AML-193 (cell line): ENCODE measurements at regions not wholly inside any gene's neighbourhood (a gene's known extent, or its start where the extent isn't known, plus 50 kb on each side); places are given as distances from the start of the nearest gene placed in this dataset.

Experiments used
- DNase-seq, 2 experiments: peaks; one replicate each; lab custom pipeline; 2025; lab: John Stamatoyannopoulos, UW

- no peak for DNase-seq
These were observed 367.6 kb upstream of the ERCC4 start for GRCh38 chr16:13552062-13552959.

- DNase-seq, result no peak
These were observed 367.0 kb upstream of the ERCC4 start for GRCh38 chr16:13552960-13553257.

GRCh38 chr16:13553453-13553985 is 366.4 kb upstream of the ERCC4 start:
- DNase-seq, result no peak

GRCh38 chr16:13554005-13554404 is 365.9 kb upstream of the ERCC4 start:
- DNase-seq, result no peak

GRCh38 chr16:13554643-13555042 is 365.3 kb upstream of the ERCC4 start:
- no peak for DNase-seq

- DNase-seq, result no peak
These were observed 362.5 kb upstream of the ERCC4 start for GRCh38 chr16:13557418-13557817.

GRCh38 chr16:13558752-13559151 is 361.2 kb upstream of the ERCC4 start:
- no peak for DNase-seq

- no peak for DNase-seq
These were observed 360.3 kb upstream of the ERCC4 start for GRCh38 chr16:13559624-13560023.

GRCh38 chr16:13560151-13560550 is 359.8 kb upstream of the ERCC4 start:
- no peak for DNase-seq

GRCh38 chr16:13561291-13562070 is 358.5 kb upstream of the ERCC4 start:
- no peak for DNase-seq

GRCh38 chr16:13568803-13569202 is 351.2 kb upstream of the ERCC4 start:
- no peak for DNase-seq

- no peak for DNase-seq
These were observed 350.0 kb upstream of the ERCC4 start for GRCh38 chr16:13569986-13570385.

- DNase-seq, result no peak
These were observed 348.9 kb upstream of the ERCC4 start for GRCh38 chr16:13571036-13571435.

- DNase-seq, result no peak
These were observed 346.1 kb upstream of the ERCC4 start for GRCh38 chr16:13573903-13574302.

GRCh38 chr16:13586051-13586450 is 333.9 kb upstream of the ERCC4 start:
- no peak for DNase-seq

GRCh38 chr16:13587181-13587580 is 332.8 kb upstream of the ERCC4 start:
- DNase-seq, result no peak

GRCh38 chr16:13594823-13595222 is 325.1 kb upstream of the ERCC4 start:
- DNase-seq, result no peak

GRCh38 chr16:13606804-13607203 is 313.1 kb upstream of the ERCC4 start:
- no peak for DNase-seq

- DNase-seq, result no peak
These were observed 312.7 kb upstream of the ERCC4 start for GRCh38 chr16:13607289-13607688.

GRCh38 chr16:13611596-13611995 is 308.4 kb upstream of the ERCC4 start:
- DNase-seq, result no peak

- DNase-seq, result no peak
These were observed 307.3 kb upstream of the ERCC4 start for GRCh38 chr16:13612623-13613022.

GRCh38 chr16:13613165-13613564 is 306.8 kb upstream of the ERCC4 start:
- no peak for DNase-seq

- no peak for DNase-seq
These were observed 298.3 kb upstream of the ERCC4 start for GRCh38 chr16:13621639-13622038.
